Breast epithelium (tissue), 3 donors: ENCODE measurements at regions not wholly inside any gene's neighbourhood (a gene's known extent, or its start where the extent isn't known, plus 50 kb on each side); places are given as distances from the start of the nearest gene placed in this dataset.

Source experiments
- POLR2AphosphoS5 ChIP-seq, 3 donors: sonication (generic); formaldehyde crosslinking; IDR thresholded peaks; one replicate each; pipeline ENCODE4 v1.6.1; 2017; ENCODE audit warnings: antibody characterized with exemption in 3 of 3
- TF ChIP-seq, protein P1 (sequence below), 3 donors: fragments of 450-650 bp; IDR thresholded peaks; one replicate each; pipeline ENCODE4 v1.5.1; 2016 to 2017; ENCODE audit warnings: antibody characterized with exemption in 3 of 3, mild to moderate bottlenecking in 3 of 3, moderate library complexity in 3 of 3

DNA sequence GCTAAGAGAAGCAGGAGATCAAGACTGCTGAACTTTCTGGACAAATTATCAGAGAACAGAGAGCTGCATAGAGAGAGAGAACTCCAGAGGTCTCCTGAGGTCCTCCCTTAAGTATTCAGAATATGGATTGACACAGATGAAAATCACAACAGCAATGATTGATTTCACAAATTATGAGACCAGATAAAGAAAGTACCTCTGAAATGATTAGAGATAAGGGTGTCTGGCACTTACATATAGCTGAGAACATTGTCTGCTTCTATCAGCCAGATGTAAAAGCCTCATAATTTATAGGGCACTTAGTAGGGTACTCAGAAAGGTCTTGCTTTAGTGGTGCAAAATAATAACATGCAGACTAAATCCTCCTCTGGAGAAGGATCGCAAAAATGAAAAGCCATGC lies 1301.8 kb downstream of the BRINP3 start:
- TF ChIP-seq, protein P1, sequence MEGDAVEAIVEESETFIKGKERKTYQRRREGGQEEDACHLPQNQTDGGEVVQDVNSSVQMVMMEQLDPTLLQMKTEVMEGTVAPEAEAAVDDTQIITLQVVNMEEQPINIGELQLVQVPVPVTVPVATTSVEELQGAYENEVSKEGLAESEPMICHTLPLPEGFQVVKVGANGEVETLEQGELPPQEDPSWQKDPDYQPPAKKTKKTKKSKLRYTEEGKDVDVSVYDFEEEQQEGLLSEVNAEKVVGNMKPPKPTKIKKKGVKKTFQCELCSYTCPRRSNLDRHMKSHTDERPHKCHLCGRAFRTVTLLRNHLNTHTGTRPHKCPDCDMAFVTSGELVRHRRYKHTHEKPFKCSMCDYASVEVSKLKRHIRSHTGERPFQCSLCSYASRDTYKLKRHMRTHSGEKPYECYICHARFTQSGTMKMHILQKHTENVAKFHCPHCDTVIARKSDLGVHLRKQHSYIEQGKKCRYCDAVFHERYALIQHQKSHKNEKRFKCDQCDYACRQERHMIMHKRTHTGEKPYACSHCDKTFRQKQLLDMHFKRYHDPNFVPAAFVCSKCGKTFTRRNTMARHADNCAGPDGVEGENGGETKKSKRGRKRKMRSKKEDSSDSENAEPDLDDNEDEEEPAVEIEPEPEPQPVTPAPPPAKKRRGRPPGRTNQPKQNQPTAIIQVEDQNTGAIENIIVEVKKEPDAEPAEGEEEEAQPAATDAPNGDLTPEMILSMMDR (IDR thresholded peaks at IDR 0.05) = no peak
- no peak for TF ChIP-seq POLR2AphosphoS5 (IDR thresholded peaks at IDR 0.05)
